ENCODE measurements at regions not wholly inside any gene's neighbourhood (a gene's known extent, or its start where the extent isn't known, plus 50 kb on each side); places are given as distances from the start of the nearest gene placed in this dataset.

DNA sequence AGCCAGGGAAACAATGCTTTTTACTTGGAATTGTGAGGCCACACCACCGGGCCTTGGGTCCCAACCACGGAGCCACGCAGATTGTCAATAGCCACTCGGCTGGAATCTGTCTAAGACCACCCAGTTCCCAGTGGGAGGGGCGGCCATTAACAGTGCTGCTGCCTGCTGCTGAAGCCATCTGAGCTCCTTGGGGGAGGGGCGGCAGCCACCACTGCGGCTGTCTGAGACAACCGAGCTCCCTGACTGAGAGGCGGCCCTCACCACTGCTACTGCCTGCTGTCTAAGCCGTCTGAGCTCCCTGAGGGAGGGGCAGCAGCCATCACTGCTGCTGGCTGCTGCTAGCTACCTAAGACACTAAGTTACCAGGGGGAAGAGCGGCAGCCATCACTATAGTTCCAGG, 64.3 kb downstream of the DMRTA2 start:
- CTCF ChIA-PET: no interaction called here

GRCh38 chr1:50357186-50357585, 66.1 kb downstream of the DMRTA2 start:
- no peak for DNase-seq
- Mint-ChIP-seq H3K27ac (no peak overlapping the region), H3K27me3 (ENCODE audit: low read depth) (peaks cover 17% of the 10 kb centered on the region), H3K36me3 (ENCODE audit: low read depth) (no peaks in the 10 kb centered on the region), H3K4me3 (no peak overlapping the region), H3K4me1 (ENCODE audit: low read depth) (no peaks in the 10 kb centered on the region), H3K9me3 (ENCODE audit: insufficient read depth) (no peaks in the 10 kb centered on the region)
- POLR2A ChIA-PET: no interaction called here
- CTCF ChIA-PET: interaction anchor here (1.0 kb wide), 1 partner anchor 24 kb away, joined by 5 read pairs; no protein-coding TSS in a partner anchor
- no peak for ATAC-seq

More for the DNA sequence above, 64.3 kb downstream of the DMRTA2 start:
- H3K4me3 Mint-ChIP-seq: no peak overlapping the region
- H3K4me1 Mint-ChIP-seq (ENCODE audit: low read depth): no peaks in the 10 kb centered on the region
- peaks cover 32% of the 10 kb centered on the region for H3K27me3 Mint-ChIP-seq (ENCODE audit: low read depth)
- no peaks in the 10 kb centered on the region for H3K36me3 Mint-ChIP-seq (ENCODE audit: low read depth)
- ATAC-seq (no peak), DNase-seq (no peak)
- POLR2A ChIA-PET: no interaction called here
- no peaks in the 10 kb centered on the region for H3K9me3 Mint-ChIP-seq (ENCODE audit: insufficient read depth)
- H3K27ac Mint-ChIP-seq: no peak overlapping the region

GRCh38 chr1:50354813-50355212, 68.4 kb downstream of the DMRTA2 start:
- DNase-seq (no peak), ATAC-seq (no peak)
- Mint-ChIP-seq H3K36me3 (ENCODE audit: low read depth) (no peaks in the 10 kb centered on the region), H3K4me3 (no peak overlapping the region), H3K4me1 (ENCODE audit: low read depth) (no peaks in the 10 kb centered on the region), H3K9me3 (ENCODE audit: insufficient read depth) (no peaks in the 10 kb centered on the region), H3K27me3 (ENCODE audit: low read depth) (peaks cover 5% of the 10 kb centered on the region), H3K27ac (no peak overlapping the region)
- ChIA-PET POLR2A (no interaction called here), CTCF (interaction anchor here (1.3 kb wide), 1 partner anchor 13 kb away, joined by 6 read pairs; no protein-coding TSS in a partner anchor)

GRCh38 chr1:50352428-50352827, 70.8 kb downstream of the DMRTA2 start:
- no peak overlapping the region for H3K27ac Mint-ChIP-seq
- no peak for ATAC-seq
- H3K27me3 Mint-ChIP-seq (ENCODE audit: low read depth): peaks cover 7% of the 10 kb centered on the region
- DNase-seq: no peak
- ChIA-PET POLR2A (no interaction called here), CTCF (interaction anchor here (2.8 kb wide), 1 partner anchor 20 kb away, joined by 10 read pairs; no protein-coding TSS in a partner anchor)
- H3K4me1 Mint-ChIP-seq (ENCODE audit: low read depth): no peaks in the 10 kb centered on the region
- no peak overlapping the region for H3K4me3 Mint-ChIP-seq
- H3K36me3 Mint-ChIP-seq (ENCODE audit: low read depth): no peaks in the 10 kb centered on the region
- H3K9me3 Mint-ChIP-seq (ENCODE audit: insufficient read depth): no peaks in the 10 kb centered on the region

GRCh38 chr1:50350868-50351267, 72.4 kb downstream of the DMRTA2 start:
- H3K36me3 Mint-ChIP-seq (ENCODE audit: low read depth): no peaks in the 10 kb centered on the region
- no peaks in the 10 kb centered on the region for H3K9me3 Mint-ChIP-seq (ENCODE audit: insufficient read depth)
- peaks cover 3% of the 10 kb centered on the region for H3K4me1 Mint-ChIP-seq (ENCODE audit: low read depth)
- no peak for DNase-seq
- H3K4me3 Mint-ChIP-seq: no peak overlapping the region
- no peak overlapping the region for H3K27ac Mint-ChIP-seq
- ChIA-PET CTCF (interaction anchor here (2.8 kb wide), 1 partner anchor 19 kb away, joined by 10 read pairs; no protein-coding TSS in a partner anchor), POLR2A (no interaction called here)
- H3K27me3 Mint-ChIP-seq (ENCODE audit: low read depth): peaks cover 7% of the 10 kb centered on the region
- no peak for ATAC-seq

DNA sequence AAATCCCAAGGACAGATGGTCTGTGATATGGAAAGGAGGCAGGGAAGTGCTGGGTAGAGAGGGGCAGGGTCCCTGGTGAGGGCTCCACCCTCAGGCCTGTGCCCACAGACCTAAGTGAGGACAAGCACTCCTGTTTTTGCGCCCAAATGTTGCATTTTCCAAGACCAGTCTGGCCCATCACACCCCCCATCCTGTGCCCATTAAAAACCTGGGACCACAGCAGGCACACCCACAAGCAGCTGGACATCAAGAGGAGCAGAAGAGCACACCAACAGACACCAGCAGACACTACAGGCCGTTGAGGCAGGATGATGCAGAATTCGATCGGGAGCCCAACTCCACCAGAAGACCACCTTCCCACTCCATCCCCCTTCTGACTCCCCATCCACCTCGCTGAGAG, 72.8 kb downstream of the DMRTA2 start:
- POLR2A ChIA-PET: no interaction called here
- Mint-ChIP-seq H3K4me1 (ENCODE audit: low read depth) (peaks cover 3% of the 10 kb centered on the region), H3K9me3 (ENCODE audit: insufficient read depth) (no peaks in the 10 kb centered on the region), H3K36me3 (ENCODE audit: low read depth) (no peaks in the 10 kb centered on the region), H3K27ac (no peak overlapping the region), H3K27me3 (ENCODE audit: low read depth) (peaks cover 9% of the 10 kb centered on the region), H3K4me3 (no peak overlapping the region)
- DNase-seq: no peak
- no peak for ATAC-seq
- CTCF ChIA-PET: interaction anchor here (2.8 kb wide), 1 partner anchor 18 kb away, joined by 10 read pairs; no protein-coding TSS in a partner anchor

GRCh38 chr1:50349242-50349565, 74.0 kb downstream of the DMRTA2 start:
- Mint-ChIP-seq H3K9me3 (ENCODE audit: insufficient read depth) (no peaks in the 10 kb centered on the region), H3K27ac (no peak overlapping the region), H3K36me3 (ENCODE audit: low read depth) (no peaks in the 10 kb centered on the region), H3K27me3 (ENCODE audit: low read depth) (peaks cover 12% of the 10 kb centered on the region), H3K4me1 (ENCODE audit: low read depth) (peaks cover 3% of the 10 kb centered on the region), H3K4me3 (no peak overlapping the region)
- POLR2A ChIA-PET: no interaction called here
- ATAC-seq (no peak), DNase-seq (no peak)
- CTCF ChIA-PET: interaction anchor here (1.4 kb wide), 1 partner anchor 16 kb away, joined by 5 read pairs; no protein-coding TSS in a partner anchor

DNA sequence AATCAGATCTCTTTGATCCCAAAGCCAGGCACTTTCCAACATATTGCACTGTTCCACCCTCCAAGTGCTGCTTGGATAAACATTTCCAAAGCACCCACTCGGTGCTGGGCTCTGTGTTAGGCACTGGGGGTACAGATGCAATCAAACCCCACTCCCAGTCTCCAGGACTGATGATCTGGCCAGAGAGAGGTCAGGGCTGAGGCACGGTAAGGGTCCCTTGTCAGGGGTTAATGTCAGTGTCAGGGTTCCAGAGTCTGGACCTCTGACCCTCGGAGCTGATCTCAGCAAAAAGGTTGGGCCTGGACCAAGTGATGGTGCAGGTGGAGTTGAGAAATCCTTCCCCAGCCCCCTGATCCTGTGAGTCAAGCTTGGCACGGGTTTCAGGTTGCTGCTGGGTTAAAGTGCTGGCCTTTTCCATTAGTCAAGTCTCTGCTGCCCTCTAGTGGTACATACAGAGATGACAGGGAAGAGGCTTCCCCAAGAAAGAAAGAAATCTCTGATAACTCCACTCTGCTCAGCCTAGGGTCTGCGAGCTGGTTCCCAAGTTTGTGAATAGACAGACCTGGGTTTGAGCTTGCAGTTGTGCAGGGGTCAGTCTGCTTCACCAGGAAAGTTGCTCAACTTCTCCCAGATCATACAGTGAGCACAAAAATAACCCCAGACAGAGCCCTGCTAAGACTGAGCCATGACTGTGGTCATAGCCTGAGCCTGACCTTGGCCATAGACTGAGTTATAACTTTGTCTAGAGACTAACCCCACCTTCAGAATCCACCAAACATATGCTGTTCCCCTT, 74.6 kb downstream of the DMRTA2 start:
- peak; percentile 64 for DNase-seq
- Mint-ChIP-seq H3K36me3 (ENCODE audit: low read depth) (no peaks in the 10 kb centered on the region), H3K4me1 (ENCODE audit: low read depth) (peaks cover 3% of the 10 kb centered on the region), H3K27ac (no peak overlapping the region), H3K4me3 (no peak overlapping the region), H3K9me3 (ENCODE audit: insufficient read depth) (no peaks in the 10 kb centered on the region), H3K27me3 (ENCODE audit: low read depth) (peaks cover 13% of the 10 kb centered on the region)
- ChIA-PET CTCF (interaction anchor here (0.9 to 1.4 kb wide), 2 partner anchors 16 to 19 kb away, joined by 3 to 5 read pairs; no protein-coding TSS in a partner anchor), POLR2A (no interaction called here)
- no peak for ATAC-seq

DNA sequence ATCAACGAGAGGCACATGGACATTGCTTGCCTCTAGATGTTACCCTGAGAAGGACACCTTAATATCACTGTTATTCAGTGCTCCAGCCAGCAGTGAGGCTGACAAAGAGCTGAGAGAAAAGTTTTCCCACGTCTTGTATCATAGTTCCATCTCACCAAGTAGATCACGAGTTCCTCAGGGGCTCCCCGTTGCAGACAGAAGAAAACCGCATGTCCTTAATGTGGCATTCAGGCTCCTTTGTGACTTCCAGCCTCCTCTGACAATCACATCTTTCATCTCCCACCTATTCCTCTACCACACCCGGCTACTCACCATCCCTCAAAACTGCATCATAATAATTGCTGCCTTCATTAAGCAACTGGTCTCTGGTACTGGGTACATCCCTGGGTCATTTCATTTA, 75.3 kb downstream of the DMRTA2 start:
- H3K4me3 Mint-ChIP-seq: no peak overlapping the region
- CTCF ChIA-PET: interaction anchor here (0.9 kb wide), 1 partner anchor 20 kb away, joined by 3 read pairs; no protein-coding TSS in a partner anchor
- no peak overlapping the region for H3K27ac Mint-ChIP-seq
- peaks cover 13% of the 10 kb centered on the region for H3K27me3 Mint-ChIP-seq (ENCODE audit: low read depth)
- peaks cover 3% of the 10 kb centered on the region for H3K4me1 Mint-ChIP-seq (ENCODE audit: low read depth)
- no peak for DNase-seq
- no peaks in the 10 kb centered on the region for H3K9me3 Mint-ChIP-seq (ENCODE audit: insufficient read depth)
- POLR2A ChIA-PET: no interaction called here
- no peak for ATAC-seq
- no peaks in the 10 kb centered on the region for H3K36me3 Mint-ChIP-seq (ENCODE audit: low read depth)

GRCh38 chr1:50346621-50347020, 76.6 kb downstream of the DMRTA2 start:
- Mint-ChIP-seq H3K9me3 (ENCODE audit: insufficient read depth) (no peaks in the 10 kb centered on the region), H3K4me1 (ENCODE audit: low read depth) (peaks cover 3% of the 10 kb centered on the region), H3K27ac (no peak overlapping the region), H3K27me3 (ENCODE audit: low read depth) (peaks cover 19% of the 10 kb centered on the region), H3K4me3 (no peak overlapping the region), H3K36me3 (ENCODE audit: low read depth) (no peaks in the 10 kb centered on the region)
- ATAC-seq: no peak
- DNase-seq: no peak
- CTCF ChIA-PET: interaction anchor here (0.8 kb wide), 1 partner anchor 13 kb away, joined by 3 read pairs; no protein-coding TSS in a partner anchor
- POLR2A ChIA-PET: no interaction called here

GRCh38 chr1:50343323-50343722, 79.9 kb downstream of the DMRTA2 start:
- ChIA-PET CTCF (interaction anchor here (1.8 to 3.1 kb wide), 2 partner anchors 10 to 24 kb away, joined by 4 to 16 read pairs; no protein-coding TSS in a partner anchor), POLR2A (no interaction called here)
- DNase-seq: no peak
- Mint-ChIP-seq H3K4me1 (ENCODE audit: low read depth) (peaks cover 3% of the 10 kb centered on the region), H3K27ac (no peak overlapping the region), H3K36me3 (ENCODE audit: low read depth) (no peaks in the 10 kb centered on the region), H3K27me3 (ENCODE audit: low read depth) (peaks cover 17% of the 10 kb centered on the region), H3K4me3 (no peak overlapping the region), H3K9me3 (ENCODE audit: insufficient read depth) (no peaks in the 10 kb centered on the region)
- ATAC-seq: no peak

DNA sequence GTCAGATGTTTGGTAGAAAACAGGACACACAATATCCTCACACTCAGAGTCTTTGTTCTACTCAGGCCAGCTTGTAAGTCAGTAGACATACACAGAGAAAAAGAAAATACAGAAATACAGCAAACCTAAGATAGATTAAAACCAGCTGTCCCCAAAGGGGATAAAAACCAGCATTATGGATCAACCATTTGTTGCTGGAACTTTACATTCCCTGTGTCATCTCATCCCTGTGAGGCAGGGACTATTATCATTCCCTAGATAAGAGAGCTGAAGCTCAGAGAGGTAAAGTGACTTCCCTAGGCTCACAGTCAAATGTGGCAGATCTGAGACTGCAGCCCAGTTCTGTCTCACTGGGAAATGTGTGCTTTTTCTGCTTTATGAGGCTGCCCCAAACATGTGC, 80.7 kb downstream of the DMRTA2 start:
- ATAC-seq: no peak
- CTCF ChIA-PET: interaction anchor here (1.8 to 3.1 kb wide), 3 partner anchors 9 to 25 kb away, joined by 4 to 16 read pairs (median 6); no protein-coding TSS in a partner anchor
- DNase-seq: no peak
- Mint-ChIP-seq H3K9me3 (ENCODE audit: insufficient read depth) (no peaks in the 10 kb centered on the region), H3K27me3 (ENCODE audit: low read depth) (peaks cover 18% of the 10 kb centered on the region), H3K4me3 (no peak overlapping the region), H3K4me1 (ENCODE audit: low read depth) (peaks cover 3% of the 10 kb centered on the region), H3K36me3 (ENCODE audit: low read depth) (no peaks in the 10 kb centered on the region), H3K27ac (no peak overlapping the region)
- POLR2A ChIA-PET: no interaction called here

Measured in activated CD8-positive, alpha-beta T cell treated with anti-CD3 and anti-CD28 coated beads, Interleukin-2, amount 10 ng/mL, durations not matched to agents 7 days and 5 days (primary cell).